IMR-90 (cell line): ENCODE measurements at regions not wholly inside any gene's neighbourhood (a gene's known extent, or its start where the extent isn't known, plus 50 kb on each side); places are given as distances from the start of the nearest gene placed in this dataset.

Source experiments
- ATAC-seq: fragments of 200-7000 bp; cut with Tn5 transposase; 2 replicates; pipeline ENCODE4 v1.9.1; 2020; ENCODE audit warnings: low read depth, mild to moderate bottlenecking, moderate library complexity
- BruUV-seq: library from RNA; stranded (reverse); fragments of 400-500 nt; replicated peaks from 2 replicates; lab custom pipeline; 2021; lab: Mats Ljungman, UMichigan
- CTCF ChIA-PET: fragments of 300-600 bp; formaldehyde crosslinking; extraction: SDS; loops from one replicate; lab custom pipeline; 2021; ENCODE audit warnings: antibody characterized with exemption; lab: Yijun Ruan, JAX
- POLR2A ChIA-PET: fragments of 300-600 bp; sonication (Branson Sonifier 250); formaldehyde crosslinking; loops from one replicate; lab custom pipeline; 2022; ENCODE audit warnings: antibody characterized with exemption; ENCODE audit not compliant: unreplicated experiment; lab: Charles Lee
- DNase-seq: peaks from one replicate; pipeline ENCODE4 v3.0.0; 2013
- H2AFZ ChIP-seq: replicated peaks from 2 replicates; pipeline ENCODE3; 2013; ENCODE audit warnings: low read length, mild to moderate bottlenecking; ENCODE audit not compliant: poor library complexity
- H2AK5ac ChIP-seq: 2 replicates; pipeline ENCODE4 v1.6.1; 2013; ENCODE audit warnings: low read depth, low read length, inconsistent platforms
- H2AK9ac ChIP-seq: replicated peaks from 2 replicates; pipeline ENCODE3; 2013; ENCODE audit warnings: mild to moderate bottlenecking, low read depth, low read length, moderate library complexity; ENCODE audit not compliant: poor library complexity
- H2BK120ac ChIP-seq: 2 replicates; pipeline ENCODE4 v1.6.1; 2013; ENCODE audit warnings: low read depth, low read length, inconsistent platforms
- H2BK15ac ChIP-seq: 3 replicates; pipeline ENCODE4 v1.6.1; 2013; ENCODE audit warnings: low read depth, low read length, inconsistent platforms
- H2BK20ac ChIP-seq: 2 replicates; pipeline ENCODE4 v1.6.1; 2013; ENCODE audit warnings: low read depth, mild to moderate bottlenecking, inconsistent platforms, low read length, moderate library complexity
- H2BK5ac ChIP-seq: 2 replicates; pipeline ENCODE4 v1.6.1; 2013; ENCODE audit warnings: mild to moderate bottlenecking, low read depth, low read length, inconsistent platforms; ENCODE audit not compliant: poor library complexity, severe bottlenecking
- H3K14ac ChIP-seq: replicated peaks from 2 replicates; pipeline ENCODE4 v1.6.1; 2013; ENCODE audit warnings: low read depth, low read length, inconsistent platforms
- H3K18ac ChIP-seq: 2 replicates; pipeline ENCODE4 v1.6.1; 2013; ENCODE audit warnings: low read depth, low read length, control low read depth
- H3K23ac ChIP-seq: 2 replicates; pipeline ENCODE4 v1.6.1; 2013; ENCODE audit warnings: low read depth, low read length, inconsistent platforms
- H3K27ac ChIP-seq: 2 replicates; pipeline ENCODE4 v1.5.1; 2013; ENCODE audit warnings: mild to moderate bottlenecking, control low read depth, low read length; ENCODE audit not compliant: insufficient read depth
- H3K27me3 ChIP-seq: 2 replicates; pipeline ENCODE4 v1.6.1; 2013; ENCODE audit warnings: low read length; ENCODE audit not compliant: control insufficient read depth, insufficient read depth
- H3K36me3 ChIP-seq: 2 replicates; pipeline ENCODE4 v1.6.1; 2013; ENCODE audit warnings: low read length, mixed read lengths; ENCODE audit not compliant: control insufficient read depth, insufficient read depth
- H3K4ac ChIP-seq: 2 replicates; pipeline ENCODE4 v1.6.1; 2013; ENCODE audit warnings: low read depth, low read length, inconsistent platforms
- H3K4me1 ChIP-seq: 2 replicates; pipeline ENCODE4 v1.6.1; 2013; ENCODE audit warnings: low read length, mixed read lengths; ENCODE audit not compliant: control insufficient read depth, insufficient read depth
- H3K4me2 ChIP-seq: 2 replicates; pipeline ENCODE4 v1.6.1; 2013; ENCODE audit warnings: low read depth, mild to moderate bottlenecking, control low read depth, low read length, moderate library complexity
- H3K4me3 ChIP-seq: 2 replicates; pipeline ENCODE4 v1.5.1; 2013; ENCODE audit warnings: low read depth, mild to moderate bottlenecking, control low read depth, low read length, moderate library complexity; ENCODE audit not compliant: insufficient read depth
- H3K56ac ChIP-seq: 2 replicates; pipeline ENCODE4 v1.6.1; 2013; ENCODE audit warnings: low read length, inconsistent platforms; ENCODE audit not compliant: insufficient read depth; ENCODE audit errors: extremely low read depth
- H3K79me1 ChIP-seq, 2 experiments: 2 replicates each; pipeline ENCODE4 v1.6.1; 2013; ENCODE audit warnings: low read length in 2 of 2, inconsistent platforms in 1 of 2, low read depth in 1 of 2
- H3K9ac ChIP-seq: 2 replicates; pipeline ENCODE4 v1.6.1; 2013; ENCODE audit warnings: low read depth, low read length, control low read depth
- H3K9me1 ChIP-seq: 2 replicates; pipeline ENCODE4 v1.6.1; 2013; ENCODE audit warnings: low read length, inconsistent platforms; ENCODE audit not compliant: insufficient read depth
- H3K9me3 ChIP-seq: 2 replicates; pipeline ENCODE4 v1.6.1; 2013; ENCODE audit warnings: low read length; ENCODE audit not compliant: control insufficient read depth, insufficient read depth
- H4K20me1 ChIP-seq: 2 replicates; pipeline ENCODE4 v1.6.1; 2013; ENCODE audit warnings: low read length, inconsistent platforms; ENCODE audit not compliant: insufficient read depth
- H4K5ac ChIP-seq: 2 replicates; pipeline ENCODE4 v1.6.1; 2013; ENCODE audit warnings: mild to moderate bottlenecking, low read depth, low read length, control low read depth
- H4K8ac ChIP-seq, 2 experiments: 2 replicates each; pipeline ENCODE4 v1.6.1; 2013; ENCODE audit warnings: low read depth in 2 of 2, low read length in 2 of 2, control low read depth in 1 of 2, inconsistent platforms in 1 of 2
- H4K91ac ChIP-seq: 2 replicates; pipeline ENCODE4 v1.6.1; 2013; ENCODE audit warnings: low read depth, low read length, inconsistent platforms; ENCODE audit not compliant: insufficient read depth
- BHLHE40 ChIP-seq: fragments of 150-350 bp; IDR thresholded peaks from 2 replicates; pipeline ENCODE4 v1.6.1; 2016; ENCODE audit warnings: mild to moderate bottlenecking, low read depth, low read length
- CEBPB ChIP-seq: IDR thresholded peaks from 2 replicates; pipeline ENCODE4 v1.6.1; 2012; ENCODE audit warnings: low read depth, low read length, improper control_type of control experiment
- CHD1 ChIP-seq: IDR thresholded peaks from 2 replicates; pipeline ENCODE4 v1.6.1; 2012; ENCODE audit warnings: low read depth, low read length, improper control_type of control experiment
- ELK1 ChIP-seq: fragments of 150-350 bp; IDR thresholded peaks from 2 replicates; pipeline ENCODE4 v1.6.1; 2016; ENCODE audit warnings: low read depth, mild to moderate bottlenecking, low read length, moderate library complexity, borderline replicate concordance
- FOS ChIP-seq: fragments of 150-350 bp; IDR thresholded peaks from 2 replicates; pipeline ENCODE4 v1.6.1; 2016; ENCODE audit warnings: low read depth, low read length
- MAFK ChIP-seq: IDR thresholded peaks from 2 replicates; pipeline ENCODE4 v1.6.1; 2012; ENCODE audit warnings: low read depth, low read length, improper control_type of control experiment
- MAZ ChIP-seq: IDR thresholded peaks from 2 replicates; pipeline ENCODE4 v1.6.1; 2012; ENCODE audit warnings: low read depth, mild to moderate bottlenecking, low read length, improper control_type of control experiment, moderate library complexity, borderline replicate concordance
- MXI1 ChIP-seq: IDR thresholded peaks from 2 replicates; pipeline ENCODE4 v1.6.1; 2012; ENCODE audit warnings: low read depth, mild to moderate bottlenecking, low read length, moderate library complexity, borderline replicate concordance
- NFE2L2 ChIP-seq: fragments of 150-350 bp; IDR thresholded peaks from 2 replicates; pipeline ENCODE4 v1.6.1; 2016; ENCODE audit warnings: low read depth, mild to moderate bottlenecking, low read length
- RAD21 ChIP-seq: IDR thresholded peaks from 2 replicates; pipeline ENCODE4 v1.6.1; 2012; ENCODE audit warnings: low read length, improper control_type of control experiment
- RCOR1 ChIP-seq: IDR thresholded peaks from 2 replicates; pipeline ENCODE4 v1.6.1; 2012; ENCODE audit warnings: mild to moderate bottlenecking, low read length, improper control_type of control experiment; ENCODE audit not compliant: insufficient replicate concordance
- RFX5 ChIP-seq: IDR thresholded peaks from 2 replicates; pipeline ENCODE4 v1.8.0; 2012; ENCODE audit warnings: low read depth, mild to moderate bottlenecking, low read length, moderate library complexity
- SMC3 ChIP-seq: fragments of 150-350 bp; IDR thresholded peaks from 2 replicates; pipeline ENCODE4 v1.6.1; 2016; ENCODE audit warnings: low read depth, mild to moderate bottlenecking, antibody characterized with exemption, low read length, moderate library complexity
- WGBS, 2 experiments: methylation state at CpG; one replicate each; pipeline versions ENCODE4 v1.1.5 to v1.1.7; 2013; ENCODE audit warnings: missing lambda C conversion rate in 2 of 2; ENCODE audit not compliant: insufficient read length in 1 of 2; ENCODE audit errors: extremely low coverage in 2 of 2; 5-methylcytosine and 5-hydroxymethylcytosine counted together
- dilution Hi-C: fragments of 300-500 bp; cut with HindIII; formaldehyde crosslinking; loops from one replicate; pipeline ENCODE4 v1.14.3; 2018; ENCODE audit warnings: low sequenced_read_pairs; ENCODE audit not compliant: unreplicated experiment
- in situ Hi-C: fragments of 300-500 bp; cut with MboI; formaldehyde crosslinking; loops from 3 replicates; pipeline ENCODE4 v1.14.3; 2019; ENCODE audit warnings: low sequenced_read_pairs, inconsistent platforms, mixed read lengths
- intact Hi-C: fragments of 100-400 bp; cut with micrococcal nuclease; formaldehyde crosslinking; loops from 2 replicates; pipeline ENCODE4 v1.10.0; 2022
- TF ChIP-seq, protein P1 (sequence below): fragments of 150-350 bp; IDR thresholded peaks from 2 replicates; pipeline ENCODE4 v1.6.1; 2017; ENCODE audit warnings: mild to moderate bottlenecking, antibody characterized with exemption, low read length, low read depth

GRCh38 chr12:65653321-65653720 lies 171.0 kb upstream of the HMGA2 start:
- peaks cover 0 to 25% of the 10 kb centered on the region in 2 experiments; a peak in 2 of 4 replicates for H3K79me1 ChIP-seq
- ATAC-seq (no peak), DNase-seq (no peak)
- H3K4ac ChIP-seq, result peak overlapping the region; percentile 83; the same call in 1 of the 2 replicates
- H3K9me1 ChIP-seq, result peaks cover 8% of the 10 kb centered on the region
- H4K91ac ChIP-seq, result peak overlapping the region; percentile 66
- H3K14ac ChIP-seq, result peak overlapping the region; percentile 83
- peaks cover 18% of the 10 kb centered on the region for H3K4me1 ChIP-seq
- no peak overlapping the region for H2AK9ac ChIP-seq
- peak overlapping the region; percentile 71 to 85; a peak in 3 of 4 replicates for H4K8ac ChIP-seq
- no peaks in the 10 kb centered on the region for H3K9me3 ChIP-seq
- no peak overlapping the region for H3K4me3 ChIP-seq
- no peak overlapping the region for H2AFZ ChIP-seq
- H3K36me3 ChIP-seq, result no peaks in the 10 kb centered on the region
- no peaks in the 10 kb centered on the region for H3K27me3 ChIP-seq
- H3K9ac ChIP-seq, result no peak overlapping the region
- 0 out of 2 replicates have a peak overlapping the region, but pooled peaks have one; percentile 24 for H3K56ac ChIP-seq
- H2AK5ac ChIP-seq, result peak overlapping the region; percentile 74
- no peaks in the 10 kb centered on the region for H4K20me1 ChIP-seq
- peak overlapping the region; percentile 71; the same call in 1 of the 2 replicates for H3K18ac ChIP-seq
- dilution Hi-C loops, result no loop called here
- peak overlapping the region; percentile 92; the same call in 1 of the 2 replicates for H4K5ac ChIP-seq
- no CpG with 5 or more reads among the region's 2 CpGs for WGBS, 2 experiments
- ChIA-PET CTCF (no interaction called here), POLR2A (no interaction called here)
- peak overlapping the region; percentile 93 for H2BK120ac ChIP-seq
- H2BK20ac ChIP-seq, result peak overlapping the region; percentile 92; the same call in 1 of the 2 replicates
- H2BK15ac ChIP-seq, result peak overlapping the region; percentile 86; the same call in 2 of the 3 replicates
- in situ Hi-C loops, result no loop called here
- no peak overlapping the region for H3K27ac ChIP-seq
- intact Hi-C loops, result no loop called here
- TF ChIP-seq, protein P1, sequence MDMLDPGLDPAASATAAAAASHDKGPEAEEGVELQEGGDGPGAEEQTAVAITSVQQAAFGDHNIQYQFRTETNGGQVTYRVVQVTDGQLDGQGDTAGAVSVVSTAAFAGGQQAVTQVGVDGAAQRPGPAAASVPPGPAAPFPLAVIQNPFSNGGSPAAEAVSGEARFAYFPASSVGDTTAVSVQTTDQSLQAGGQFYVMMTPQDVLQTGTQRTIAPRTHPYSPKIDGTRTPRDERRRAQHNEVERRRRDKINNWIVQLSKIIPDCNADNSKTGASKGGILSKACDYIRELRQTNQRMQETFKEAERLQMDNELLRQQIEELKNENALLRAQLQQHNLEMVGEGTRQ, result no peak
- no peak for TF ChIP-seq NFE2L2
- TF ChIP-seq MAZ, result no peak
- TF ChIP-seq SMC3, result no peak
- no peak for TF ChIP-seq BHLHE40
- TF ChIP-seq RFX5, result no peak
- TF ChIP-seq ELK1, result no peak
- no peak for TF ChIP-seq RAD21
- no peak for TF ChIP-seq RCOR1
- no peak for TF ChIP-seq MXI1
- TF ChIP-seq MAFK, result no peak
- no peak for TF ChIP-seq FOS
- TF ChIP-seq CEBPB, result no peak
- TF ChIP-seq CHD1, result no peak
- BruUV-seq, result no TSS peak
- H3K4me2 ChIP-seq, result no peak overlapping the region
- H2BK5ac ChIP-seq, result peak overlapping the region; percentile 95
- H3K23ac ChIP-seq, result peak overlapping the region; percentile 62; the same call in 1 of the 2 replicates
